NCI-H748 treated with DMSO at 0.1 percent for 48 hours (cell line): ENCODE measurements at regions not wholly inside any gene's neighbourhood (a gene's known extent, or its start where the extent isn't known, plus 50 kb on each side); places are given as distances from the start of the nearest gene placed in this dataset.
"Not testable (repeated sequence)": the region's sequence is repeated elsewhere in the genome, so short reads cannot be mapped to it uniquely, and the experiment has no call there.

Source experiments
- DNase-seq: peaks from one replicate; lab custom pipeline; 2025; lab: John Stamatoyannopoulos, UW

GRCh38 chr12:9367828-9368227 lies 159.6 kb upstream of the PZP start:
- DNase-seq, result no peak

- no peak for DNase-seq
Measured at GRCh38 chr12:9367201-9367600, 159.0 kb upstream of the PZP start.

- DNase-seq, result no peak
Measured at GRCh38 chr12:9365296-9365695, 157.1 kb upstream of the PZP start.

GRCh38 chr12:9364224-9365176 lies 156.3 kb upstream of the PZP start:
- no peak for DNase-seq

- no peak for DNase-seq
Measured at GRCh38 chr12:9363145-9363544, 154.9 kb upstream of the PZP start.

- DNase-seq, result no peak
Measured at GRCh38 chr12:9361879-9362326, 153.7 kb upstream of the PZP start.

- DNase-seq, result not testable (repeated sequence)
Measured at GRCh38 chr12:9354009-9354754, 146.0 kb upstream of the PZP start.

- no peak for DNase-seq
Measured at GRCh38 chr12:9351136-9351535, 142.9 kb upstream of the PZP start.

GRCh38 chr12:9349888-9350885 lies 142.0 kb upstream of the PZP start:
- DNase-seq, result no peak

GRCh38 chr12:9348906-9349518 lies 140.8 kb upstream of the PZP start:
- no peak for DNase-seq

- DNase-seq, result no peak
Measured at GRCh38 chr12:9347328-9348127, 139.3 kb upstream of the PZP start.

GRCh38 chr12:9346866-9347327 lies 138.7 kb upstream of the PZP start:
- DNase-seq, result no peak

GRCh38 chr12:9345171-9345570 lies 137.0 kb upstream of the PZP start:
- no peak for DNase-seq

GRCh38 chr12:9344541-9344940 lies 136.3 kb upstream of the PZP start:
- DNase-seq, result no peak

GRCh38 chr12:9343731-9344130 lies 135.5 kb upstream of the PZP start:
- DNase-seq, result no peak

- no peak for DNase-seq
Measured at GRCh38 chr12:9342614-9343353, 134.6 kb upstream of the PZP start.

GRCh38 chr12:9341260-9341585 lies 133.0 kb upstream of the PZP start:
- no peak for DNase-seq

- DNase-seq, result no peak
Measured at GRCh38 chr12:9340422-9341259, 132.4 kb upstream of the PZP start.

GRCh38 chr12:9337656-9338055 lies 129.5 kb upstream of the PZP start:
- no peak for DNase-seq
